ENCODE measurements at regions not wholly inside any gene's neighbourhood (a gene's known extent, or its start where the extent isn't known, plus 50 kb on each side); places are given as distances from the start of the nearest gene placed in this dataset.

- 80% methylated on average over 1 of the region's 4 CpGs for WGBS (ENCODE audit: insufficient coverage)
- H3K79me2 ChIP-seq (ENCODE audit: insufficient read depth, low read length) = no peaks in the 10 kb centered on the region
- H3K27me3 ChIP-seq (ENCODE audit: control insufficient read depth in 2 of 2, insufficient read depth in 2 of 2, low read length in 2 of 2) = peaks cover 0 to 2% of the 10 kb centered on the region in 2 donors
- Mint-ChIP-seq H3K27me3 (ENCODE audit: low read depth in 3 of 3) (peaks cover 0 to 2% (median 0%) of the 10 kb centered on the region in 3 donors), H3K36me3 (no peaks in the 10 kb centered on the region), H3K4me3 (no peak overlapping the region), H3K4me1 (no peaks in the 10 kb centered on the region), H3K27ac (no peak overlapping the region), H3K9me3 (peaks cover 0 to 3% (median 2%) of the 10 kb centered on the region in 7 donors)
- intact Hi-C loops (cut with micrococcal nuclease) = no loop called here
- H3K9ac ChIP-seq (ENCODE audit: insufficient read depth, low read length, poor library complexity, severe bottlenecking) = no peak overlapping the region
- no peaks in the 10 kb centered on the region for H3K36me3 ChIP-seq (replicated peaks in 1 of 2; ENCODE audit: control insufficient read depth in 1 of 2, insufficient read depth in 2 of 2, low read length in 2 of 2)
- no peaks in the 10 kb centered on the region for H3K9me3 ChIP-seq (replicated peaks in 1 of 2; ENCODE audit: control insufficient read depth in 1 of 2, insufficient read depth in 1 of 2, low read length in 2 of 2)
- H3K27ac ChIP-seq (ENCODE audit: low read depth in 1 of 2, low read length in 2 of 2) = no peak overlapping the region
- DNase-seq = no peak
- H3K4me3 ChIP-seq (replicated peaks in 1 of 3; ENCODE audit: low read depth in 2 of 3, low read length in 3 of 3) = no peak overlapping the region
- H3K4me2 ChIP-seq (replicated peaks; ENCODE audit: extremely low read depth, low read length, poor library complexity, severe bottlenecking) = no peak overlapping the region
- no peaks in the 10 kb centered on the region for H4K20me1 ChIP-seq (ENCODE audit: insufficient read depth, low read length)
- TF ChIP-seq, protein P1, sequence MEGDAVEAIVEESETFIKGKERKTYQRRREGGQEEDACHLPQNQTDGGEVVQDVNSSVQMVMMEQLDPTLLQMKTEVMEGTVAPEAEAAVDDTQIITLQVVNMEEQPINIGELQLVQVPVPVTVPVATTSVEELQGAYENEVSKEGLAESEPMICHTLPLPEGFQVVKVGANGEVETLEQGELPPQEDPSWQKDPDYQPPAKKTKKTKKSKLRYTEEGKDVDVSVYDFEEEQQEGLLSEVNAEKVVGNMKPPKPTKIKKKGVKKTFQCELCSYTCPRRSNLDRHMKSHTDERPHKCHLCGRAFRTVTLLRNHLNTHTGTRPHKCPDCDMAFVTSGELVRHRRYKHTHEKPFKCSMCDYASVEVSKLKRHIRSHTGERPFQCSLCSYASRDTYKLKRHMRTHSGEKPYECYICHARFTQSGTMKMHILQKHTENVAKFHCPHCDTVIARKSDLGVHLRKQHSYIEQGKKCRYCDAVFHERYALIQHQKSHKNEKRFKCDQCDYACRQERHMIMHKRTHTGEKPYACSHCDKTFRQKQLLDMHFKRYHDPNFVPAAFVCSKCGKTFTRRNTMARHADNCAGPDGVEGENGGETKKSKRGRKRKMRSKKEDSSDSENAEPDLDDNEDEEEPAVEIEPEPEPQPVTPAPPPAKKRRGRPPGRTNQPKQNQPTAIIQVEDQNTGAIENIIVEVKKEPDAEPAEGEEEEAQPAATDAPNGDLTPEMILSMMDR (IDR thresholded peaks at IDR 0.05) = no peak
- no peaks in the 10 kb centered on the region for H3K4me1 ChIP-seq (ENCODE audit: control insufficient read depth in 1 of 2, insufficient read depth in 2 of 2, low read length in 2 of 2)
- no peak overlapping the region for H2AFZ ChIP-seq (ENCODE audit: insufficient read depth, low read depth, low read length, poor library complexity, severe bottlenecking)
Observed at GRCh38 chr21:22885079-22885478, 1886.9 kb downstream of the NCAM2 start.

DNA sequence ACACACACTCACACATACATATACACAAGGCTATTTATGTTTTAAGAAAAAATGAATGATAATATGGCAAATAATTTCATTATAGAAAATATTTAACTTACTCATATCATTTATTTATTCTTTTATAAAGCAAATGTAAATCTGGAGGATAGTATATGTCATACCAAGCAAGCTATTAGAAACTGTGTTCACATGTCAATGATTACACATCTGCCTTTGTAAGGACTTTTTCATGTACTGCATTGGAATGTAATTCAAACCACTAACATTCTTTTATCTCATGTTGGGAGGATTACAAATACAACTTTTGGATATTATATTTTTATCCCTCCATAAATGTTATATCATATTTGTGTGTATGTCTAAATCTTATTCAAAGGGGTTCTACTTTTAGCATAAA is 1887.4 kb downstream of the NCAM2 start:
- no peak overlapping the region for H3K27ac ChIP-seq (ENCODE audit: low read depth in 1 of 2, low read length in 2 of 2)
- no peak overlapping the region for H3K9ac ChIP-seq (ENCODE audit: insufficient read depth, low read length, poor library complexity, severe bottlenecking)
- no peaks in the 10 kb centered on the region for H4K20me1 ChIP-seq (ENCODE audit: insufficient read depth, low read length)
- H3K4me3 ChIP-seq (replicated peaks in 1 of 3; ENCODE audit: low read depth in 2 of 3, low read length in 3 of 3) = no peak overlapping the region
- H3K27me3 Mint-ChIP-seq (ENCODE audit: low read depth in 3 of 3) = peaks cover 0 to 2% (median 0%) of the 10 kb centered on the region in 3 donors
- no peak overlapping the region for H2AFZ ChIP-seq (ENCODE audit: insufficient read depth, low read depth, low read length, poor library complexity, severe bottlenecking)
- no peaks in the 10 kb centered on the region for H3K36me3 Mint-ChIP-seq
- no peaks in the 10 kb centered on the region for H3K4me1 ChIP-seq (ENCODE audit: control insufficient read depth in 1 of 2, insufficient read depth in 2 of 2, low read length in 2 of 2)
- H3K4me1 Mint-ChIP-seq = no peaks in the 10 kb centered on the region
- intact Hi-C loops (cut with micrococcal nuclease) = no loop called here
- no peaks in the 10 kb centered on the region for H3K9me3 ChIP-seq (replicated peaks in 1 of 2; ENCODE audit: control insufficient read depth in 1 of 2, insufficient read depth in 1 of 2, low read length in 2 of 2)
- no peaks in the 10 kb centered on the region for H3K36me3 ChIP-seq (replicated peaks in 1 of 2; ENCODE audit: control insufficient read depth in 1 of 2, insufficient read depth in 2 of 2, low read length in 2 of 2)
- TF ChIP-seq, protein P1 (IDR thresholded peaks at IDR 0.05) = no peak
- H3K4me3 Mint-ChIP-seq = no peak overlapping the region
- peaks cover 0 to 2% of the 10 kb centered on the region in 2 donors for H3K27me3 ChIP-seq (ENCODE audit: control insufficient read depth in 2 of 2, insufficient read depth in 2 of 2, low read length in 2 of 2)
- DNase-seq = no peak
- peaks cover 0 to 3% (median 2%) of the 10 kb centered on the region in 7 donors for H3K9me3 Mint-ChIP-seq
- H3K4me2 ChIP-seq (replicated peaks; ENCODE audit: extremely low read depth, low read length, poor library complexity, severe bottlenecking) = no peak overlapping the region
- H3K79me2 ChIP-seq (ENCODE audit: insufficient read depth, low read length) = no peaks in the 10 kb centered on the region
- no peak overlapping the region for H3K27ac Mint-ChIP-seq
